K562 (cell line): ENCODE measurements at regions not wholly inside any gene's neighbourhood (a gene's known extent, or its start where the extent isn't known, plus 50 kb on each side); places are given as distances from the start of the nearest gene placed in this dataset.

Experiments
- ADNP ChIP-seq: fragments of 200-800 bp; sonication (Bioruptor generic); IDR thresholded peaks from 2 replicates; pipeline ENCODE4 v1.6.1; 2016; ENCODE audit warnings: missing genetic modification characterization, missing compliant biosample characterization
- BRCA1 ChIP-seq, 2 experiments: fragments of 450-650 bp in 1 of 2; sonication (generic) in 1 of 2; formaldehyde crosslinking in 1 of 2; IDR thresholded peaks; 2 replicates each; pipeline versions ENCODE4 v1.5.0 to v1.6.1; 2017 to 2020; ENCODE audit warnings: mild to moderate bottlenecking in 1 of 2, missing genetic modification reagents in 1 of 2
- BRD4 ChIP-seq: fragments of 200-600 bp; sonication (generic); IDR thresholded peaks from 2 replicates; pipeline ENCODE4 v1.6.1; 2017; ENCODE audit warnings: inconsistent platforms
- CBX3 ChIP-seq, 2 experiments: IDR thresholded peaks; 1 replicate in 1 of 2; 2 replicates in 1 of 2; pipeline ENCODE4 v1.6.1; 2012; ENCODE audit warnings: inconsistent platforms in 2 of 2, low read length in 2 of 2, borderline replicate concordance in 1 of 2, control low read depth in 1 of 2
- EZH2 ChIP-seq: IDR thresholded peaks from 2 replicates; pipeline ENCODE4 v1.6.1; 2012; ENCODE audit warnings: low read depth, mild to moderate bottlenecking, inconsistent platforms, low read length, borderline replicate concordance
- MBD2 ChIP-seq: sonication (generic); IDR thresholded peaks from 2 replicates; pipeline ENCODE4 v1.6.1; 2016; ENCODE audit warnings: low read depth, borderline replicate concordance
- POLR2A ChIP-seq: fragments of 450-650 bp; conservative IDR thresholded peaks from 2 replicates; pipeline ENCODE4 v1.6.1; 2016
- PURB ChIP-seq: sonication (generic); formaldehyde crosslinking; IDR thresholded peaks from 2 replicates; pipeline ENCODE4 v1.9.0; 2021; ENCODE audit warnings: low read depth, mild to moderate bottlenecking, missing genetic modification reagents
- RBM22 ChIP-seq: fragments of 200-400 bp; formaldehyde crosslinking; IDR thresholded peaks from 2 replicates; pipeline ENCODE4 v1.6.1; 2018; ENCODE audit warnings: low read length, low read depth; ENCODE audit not compliant: poor library complexity, severe bottlenecking
- TCF7 ChIP-seq: sonication (generic); IDR thresholded peaks from 2 replicates; pipeline ENCODE4 v1.6.1; 2016; ENCODE audit warnings: antibody characterized with exemption, borderline replicate concordance
- ZNF24 ChIP-seq: fragments of 450-650 bp; IDR thresholded peaks from 2 replicates; pipeline ENCODE4 v1.6.1; 2016
- TF ChIP-seq, protein P1 (sequence below), 3 experiments: IDR thresholded peaks in 2 of 3; conservative IDR thresholded peaks in 1 of 3; 2 replicates each; pipeline ENCODE4 v1.5.1; 2011 to 2012; ENCODE audit warnings: low read length in 3 of 3, mild to moderate bottlenecking in 3 of 3, control low read depth in 2 of 3, improper control_type of control experiment in 1 of 3, inconsistent platforms in 1 of 3, low read depth in 1 of 3, mixed read lengths in 1 of 3, moderate library complexity in 1 of 3; ENCODE audit not compliant: insufficient read depth in 2 of 3
- TF ChIP-seq, protein P2 (sequence below): sonication (generic); formaldehyde crosslinking; IDR thresholded peaks from 2 replicates; pipeline ENCODE4 v1.9.0; 2022; ENCODE audit warnings: mild to moderate bottlenecking, missing genetic modification reagents

DNA sequence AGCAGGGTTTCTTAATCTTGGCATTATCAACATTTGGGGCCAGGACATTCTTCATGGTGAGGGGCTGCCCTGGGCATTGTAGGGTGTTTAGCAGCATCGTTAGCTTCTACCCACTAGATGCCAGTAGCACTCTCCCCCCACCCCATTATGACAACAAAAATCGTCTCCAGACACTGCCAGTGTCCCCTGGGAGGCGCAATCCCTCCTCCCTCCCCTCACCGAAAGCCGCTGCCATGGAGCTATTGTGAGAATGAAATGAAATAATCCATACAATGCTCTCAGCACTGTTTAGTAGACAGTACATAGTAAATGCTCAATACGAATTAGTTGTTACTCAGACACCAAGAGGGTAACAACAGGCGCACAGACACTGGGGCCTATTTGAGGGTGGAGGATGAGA is 502.9 kb downstream of the NPIPA7 start:
- TF ChIP-seq ZNF24 (no peak), PURB (CRISPR knock-in tag) (no peak), MBD2 (no peak), BRCA1 (IDR thresholded peaks at IDR 0.05) (no peak), BRCA1 (CRISPR knock-in tag; IDR thresholded peaks at IDR 0.05) (no peak), TCF7 (no peak), BRD4 (no peak), RBM22 (no peak), POLR2A (no peak), CBX3 (IDR thresholded peaks at IDR 0.05; ENCODE audit: borderline replicate concordance in 1 of 2, low read length in 2 of 2) (no peak), ADNP (tag) (no peak), EZH2 (no peak)
- TF ChIP-seq, protein P1, sequence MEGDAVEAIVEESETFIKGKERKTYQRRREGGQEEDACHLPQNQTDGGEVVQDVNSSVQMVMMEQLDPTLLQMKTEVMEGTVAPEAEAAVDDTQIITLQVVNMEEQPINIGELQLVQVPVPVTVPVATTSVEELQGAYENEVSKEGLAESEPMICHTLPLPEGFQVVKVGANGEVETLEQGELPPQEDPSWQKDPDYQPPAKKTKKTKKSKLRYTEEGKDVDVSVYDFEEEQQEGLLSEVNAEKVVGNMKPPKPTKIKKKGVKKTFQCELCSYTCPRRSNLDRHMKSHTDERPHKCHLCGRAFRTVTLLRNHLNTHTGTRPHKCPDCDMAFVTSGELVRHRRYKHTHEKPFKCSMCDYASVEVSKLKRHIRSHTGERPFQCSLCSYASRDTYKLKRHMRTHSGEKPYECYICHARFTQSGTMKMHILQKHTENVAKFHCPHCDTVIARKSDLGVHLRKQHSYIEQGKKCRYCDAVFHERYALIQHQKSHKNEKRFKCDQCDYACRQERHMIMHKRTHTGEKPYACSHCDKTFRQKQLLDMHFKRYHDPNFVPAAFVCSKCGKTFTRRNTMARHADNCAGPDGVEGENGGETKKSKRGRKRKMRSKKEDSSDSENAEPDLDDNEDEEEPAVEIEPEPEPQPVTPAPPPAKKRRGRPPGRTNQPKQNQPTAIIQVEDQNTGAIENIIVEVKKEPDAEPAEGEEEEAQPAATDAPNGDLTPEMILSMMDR (IDR thresholded peaks at IDR 0.05 in 2 of 3, conservative IDR thresholded peaks at IDR 0.05 in 1 of 3; ENCODE audit: insufficient read depth in 2 of 3, low read depth in 1 of 3, low read length in 3 of 3): peak in 2 of 3 experiments; percentile 39 to 59; a peak in 4 of 6 replicates
- TF ChIP-seq, protein P2, sequence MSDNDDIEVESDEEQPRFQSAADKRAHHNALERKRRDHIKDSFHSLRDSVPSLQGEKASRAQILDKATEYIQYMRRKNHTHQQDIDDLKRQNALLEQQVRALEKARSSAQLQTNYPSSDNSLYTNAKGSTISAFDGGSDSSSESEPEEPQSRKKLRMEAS: no peak
